ENCODE measurements at regions not wholly inside any gene's neighbourhood (a gene's known extent, or its start where the extent isn't known, plus 50 kb on each side); places are given as distances from the start of the nearest gene placed in this dataset.

DNA sequence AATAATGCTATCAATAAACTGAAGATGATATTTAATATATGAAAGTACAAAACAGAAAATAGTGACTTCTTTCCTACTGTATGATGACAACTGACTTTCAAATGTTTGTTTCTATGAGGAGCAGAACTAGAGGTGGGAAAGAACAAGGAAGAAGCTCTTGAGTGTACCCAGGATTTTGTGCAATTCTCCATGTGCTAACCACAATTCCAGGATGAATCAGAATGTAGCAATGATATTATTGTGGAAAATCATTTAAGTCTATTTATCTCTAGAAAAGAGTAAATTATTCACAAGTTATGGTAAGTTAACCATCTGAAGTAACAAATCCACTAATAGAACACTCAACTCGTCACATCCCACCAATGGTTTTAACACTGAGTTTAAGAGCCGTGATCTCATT lies 324.1 kb upstream of the EMCN start:
- peak; percentile 24 for DNase-seq (ENCODE audit: low read depth)

DNA sequence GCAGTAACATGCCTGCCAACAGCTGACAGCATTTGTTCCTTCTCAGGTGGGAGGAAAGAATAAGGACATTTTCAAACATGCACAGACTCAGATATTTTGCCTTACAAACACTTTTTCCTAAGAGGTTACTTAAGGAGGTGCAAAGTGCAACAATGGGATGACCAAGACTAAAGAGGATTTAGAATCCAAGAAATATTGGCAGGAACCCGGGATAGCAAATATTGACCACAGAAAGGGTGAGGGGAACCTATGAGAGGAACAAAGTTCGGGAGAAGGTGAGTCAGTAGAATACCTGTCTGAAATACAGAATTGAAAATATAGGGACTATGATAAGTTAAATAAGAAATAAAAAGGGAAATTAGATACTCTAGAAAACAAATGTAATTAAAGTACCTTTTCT lies 321.9 kb upstream of the EMCN start:
- no peak for DNase-seq (ENCODE audit: low read depth)

DNA sequence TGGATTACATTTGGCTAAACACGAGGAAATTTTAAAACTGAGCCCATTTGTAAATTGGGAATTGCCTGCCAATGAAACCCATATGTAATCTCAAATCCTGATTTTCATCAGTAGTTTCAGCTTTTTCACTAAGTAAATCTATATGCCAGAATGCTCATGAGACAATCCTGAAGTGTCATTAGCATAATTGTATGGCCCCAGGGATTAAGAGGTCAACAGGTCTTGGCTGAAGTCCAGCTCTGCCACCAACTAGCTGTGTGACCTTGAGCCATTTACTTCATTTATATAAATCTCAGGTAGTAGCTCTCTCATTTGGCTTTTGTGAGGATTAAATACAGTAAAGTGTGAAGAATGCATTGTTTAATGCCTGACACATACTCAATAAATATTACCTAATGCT lies 320.5 kb upstream of the EMCN start:
- no peak for DNase-seq (ENCODE audit: low read depth)

GRCh38 chr4:100836929-100837328 lies 319.1 kb upstream of the EMCN start:
- no peak for DNase-seq (ENCODE audit: low read depth)

GRCh38 chr4:100834616-100835015 lies 316.8 kb upstream of the EMCN start:
- DNase-seq (ENCODE audit: low read depth): peak; percentile 11

- DNase-seq (ENCODE audit: low read depth): no peak
These were observed 316.1 kb upstream of the EMCN start for GRCh38 chr4:100833906-100834305.

DNA sequence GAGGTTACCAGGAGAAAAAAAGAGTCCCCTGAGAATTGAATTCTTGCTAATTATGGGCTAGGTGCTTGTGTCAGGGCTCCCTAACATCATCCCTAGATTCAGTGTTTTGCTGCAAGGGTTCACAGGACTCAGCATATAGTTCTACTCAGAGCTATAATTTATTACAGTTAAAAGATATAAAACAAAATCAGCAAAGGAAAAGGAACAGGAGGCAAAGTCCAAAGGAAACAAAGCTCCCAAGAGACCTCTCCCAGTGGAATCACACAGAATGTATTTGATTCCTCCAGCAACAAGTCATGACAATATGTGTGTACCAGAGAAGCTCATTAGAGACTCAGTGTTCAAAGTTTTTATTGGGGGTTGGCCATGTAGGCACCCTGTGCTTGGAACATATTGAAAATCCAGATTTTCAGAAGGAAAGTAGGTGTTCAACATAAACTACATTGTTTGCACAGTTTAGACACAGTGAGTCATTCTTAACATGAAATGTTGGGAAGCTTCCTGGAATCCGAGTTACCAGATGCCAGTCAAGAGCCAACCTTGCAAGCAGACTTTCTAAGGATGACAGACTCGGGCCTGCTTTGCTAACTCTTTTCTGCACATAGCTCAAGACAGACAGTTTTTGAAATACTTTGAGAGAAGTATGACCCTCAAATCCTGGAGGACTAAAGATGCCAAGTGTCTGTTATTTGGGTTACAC lies 311.3 kb upstream of the EMCN start:
- peak; percentile 45 for DNase-seq (ENCODE audit: low read depth)

GRCh38 chr4:100828364-100828763 lies 310.5 kb upstream of the EMCN start:
- no peak for DNase-seq (ENCODE audit: low read depth)

- DNase-seq (ENCODE audit: low read depth): no peak
These were observed 309.9 kb upstream of the EMCN start for GRCh38 chr4:100827756-100828155.

DNA sequence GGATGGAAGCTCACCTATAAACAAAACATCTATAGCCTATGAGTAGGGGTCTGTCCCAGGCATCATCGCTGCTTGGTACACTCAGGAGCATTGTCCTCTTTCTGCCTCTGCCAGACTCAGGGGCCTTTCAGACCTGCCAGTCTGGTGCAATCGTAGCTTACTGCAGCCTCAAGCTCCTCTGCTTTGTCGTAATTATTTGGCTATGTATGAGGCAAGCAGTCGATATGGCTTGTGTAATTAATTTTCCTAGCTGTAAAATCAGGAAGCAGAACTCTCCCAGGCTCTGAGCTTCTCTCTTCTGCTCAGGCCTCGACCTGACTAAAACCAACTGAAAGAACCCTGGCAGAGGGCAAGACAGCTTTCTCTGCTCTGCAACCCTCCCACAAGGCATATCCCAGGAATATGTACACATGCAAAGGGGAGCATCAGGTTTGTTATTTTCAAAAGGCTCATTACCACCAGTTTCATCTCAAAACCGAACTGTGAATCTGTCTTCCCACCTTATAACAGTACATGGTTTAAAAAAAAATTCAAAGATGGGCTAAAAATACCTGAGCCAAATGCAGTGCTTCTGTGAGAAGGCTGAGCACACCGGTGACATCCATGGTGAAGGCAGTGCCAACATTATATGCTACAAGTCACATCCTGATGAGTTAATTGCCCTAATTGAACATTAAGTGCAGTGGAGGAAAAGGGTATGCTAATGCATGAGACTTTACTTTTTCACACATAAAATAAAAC lies 309.2 kb upstream of the EMCN start:
- no peak for DNase-seq (ENCODE audit: low read depth)

DNA sequence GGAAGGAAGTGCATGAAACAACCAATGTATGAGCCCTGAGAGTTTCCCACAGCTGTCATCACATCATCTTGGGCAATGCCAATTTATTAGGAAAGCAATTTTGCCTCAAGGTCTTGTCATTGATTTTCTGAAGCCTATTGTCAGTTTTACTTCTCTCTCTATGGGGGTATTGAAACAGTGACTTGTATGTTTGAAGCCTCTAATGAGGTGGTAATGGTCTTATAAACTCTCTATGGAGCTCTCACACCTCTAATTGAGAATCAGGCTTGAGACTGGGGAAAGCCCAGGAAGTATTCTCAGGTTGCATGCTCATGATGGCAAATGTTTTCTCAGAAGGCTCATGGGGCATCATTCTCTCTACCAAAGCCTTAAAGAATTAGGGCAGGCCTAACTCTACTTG lies 308.2 kb upstream of the EMCN start:
- no peak for DNase-seq (ENCODE audit: low read depth)

GRCh38 chr4:100823993-100824323 lies 306.1 kb upstream of the EMCN start:
- no peak for DNase-seq (ENCODE audit: low read depth)

DNA sequence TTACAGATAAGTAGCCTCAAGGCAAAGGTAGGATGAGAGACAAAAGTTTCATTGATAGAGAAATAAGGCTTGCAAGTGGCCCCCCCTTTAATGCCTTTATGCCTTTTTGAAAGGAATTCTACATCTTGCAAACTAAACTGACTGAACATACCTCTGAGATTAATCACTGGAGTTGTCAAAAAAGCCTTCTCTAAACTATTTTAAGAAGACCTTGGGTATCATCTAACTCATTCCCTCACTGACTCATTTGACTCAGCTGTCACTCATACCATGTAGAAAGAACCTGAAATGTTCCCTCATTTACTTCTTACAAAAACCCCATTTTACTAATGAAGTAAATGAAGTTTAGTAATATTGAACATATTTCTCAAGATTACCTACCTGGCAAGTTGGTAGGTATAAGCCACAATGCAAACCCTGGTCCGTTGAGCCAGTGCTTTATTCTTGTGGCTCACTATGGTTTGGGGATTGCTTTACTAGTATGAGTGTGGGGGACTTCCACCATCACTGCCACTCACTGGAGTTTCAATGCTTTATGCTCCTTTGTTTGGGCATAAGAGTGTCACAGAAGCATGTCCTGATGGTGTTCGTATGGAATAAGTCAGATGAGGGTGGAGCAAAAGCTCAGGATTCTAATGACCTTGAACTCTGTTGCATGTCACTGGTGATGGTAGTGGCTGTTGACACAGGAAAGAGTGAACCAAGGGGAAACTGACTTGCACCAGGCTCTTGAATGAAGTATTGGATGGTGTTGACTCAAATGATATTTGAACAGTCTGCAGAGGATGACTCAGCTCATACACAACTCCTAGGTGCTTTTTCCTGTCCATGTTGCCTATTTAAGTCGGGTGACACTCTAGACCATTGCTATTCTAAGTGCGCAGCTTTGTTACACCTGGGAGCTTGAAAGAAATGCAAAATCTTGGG lies 305.5 kb upstream of the EMCN start:
- DNase-seq (ENCODE audit: low read depth): peak; percentile 81

DNA sequence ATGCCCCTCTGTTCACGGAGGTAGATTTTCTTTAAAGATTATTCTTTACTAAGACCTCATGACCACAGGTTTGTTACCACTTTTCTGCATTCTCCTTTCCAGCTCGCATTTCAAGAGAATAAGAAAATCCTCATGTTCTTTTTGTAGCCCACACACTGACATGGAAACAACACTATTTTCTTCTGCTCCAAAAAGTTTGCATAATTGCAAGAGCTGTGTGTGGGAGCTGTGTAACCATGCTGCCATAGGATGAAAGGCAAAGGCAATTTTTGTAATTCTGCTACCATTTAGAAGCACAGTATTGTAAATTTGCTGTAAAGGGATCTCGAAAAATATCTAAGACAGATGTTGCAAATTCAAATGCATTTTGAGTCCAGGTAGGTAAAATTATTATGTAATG lies 302.4 kb upstream of the EMCN start:
- no peak for DNase-seq (ENCODE audit: low read depth)

GRCh38 chr4:100819505-100819904 lies 301.7 kb upstream of the EMCN start:
- no peak for DNase-seq (ENCODE audit: low read depth)

GRCh38 chr4:100816436-100817045 lies 298.7 kb upstream of the EMCN start:
- peak; percentile 45 for DNase-seq (ENCODE audit: low read depth)

DNA sequence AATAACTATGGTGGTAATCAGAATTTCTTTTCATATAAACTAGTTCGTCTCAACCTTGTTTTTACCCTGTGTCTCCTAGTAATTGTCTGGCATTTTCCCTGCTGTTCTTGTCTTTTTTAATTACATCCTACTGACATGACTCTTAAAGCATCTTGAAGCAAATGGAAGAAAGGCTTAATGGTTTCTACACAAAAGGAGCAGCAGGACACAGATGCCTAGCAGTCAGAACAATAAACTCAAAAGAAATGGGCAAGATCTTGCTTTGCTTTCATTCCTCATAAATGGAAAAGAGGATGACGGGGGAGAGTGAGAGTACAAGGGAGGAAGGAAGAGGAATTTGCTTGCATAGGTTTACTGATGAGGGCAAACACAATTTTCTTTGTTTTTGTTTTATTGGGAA lies 293.2 kb upstream of the EMCN start:
- no peak for DNase-seq (ENCODE audit: low read depth)

DNA sequence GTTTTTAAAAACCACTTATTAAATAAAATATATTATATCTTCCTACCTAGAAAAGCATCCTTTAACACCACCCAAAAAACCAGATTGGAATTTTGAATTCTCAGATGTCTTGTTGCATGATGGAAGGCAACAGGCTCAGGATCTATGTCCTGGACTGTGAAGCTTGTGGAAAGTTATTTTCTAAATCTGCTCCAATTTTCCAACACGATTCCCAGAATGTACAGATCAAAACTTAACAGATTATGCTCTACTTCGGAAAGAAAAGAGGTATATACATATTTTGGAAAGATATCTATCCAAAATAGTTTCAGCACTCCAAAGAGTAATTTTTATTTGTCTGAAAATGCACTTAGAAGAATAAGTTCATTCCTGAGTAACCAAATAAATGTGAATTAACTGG lies 291.7 kb upstream of the EMCN start:
- no peak for DNase-seq (ENCODE audit: low read depth)

GRCh38 chr4:100806988-100807387 lies 289.2 kb upstream of the EMCN start:
- no peak for DNase-seq (ENCODE audit: low read depth)

GRCh38 chr4:100805538-100805937 lies 287.7 kb upstream of the EMCN start:
- no peak for DNase-seq (ENCODE audit: low read depth)

DNA sequence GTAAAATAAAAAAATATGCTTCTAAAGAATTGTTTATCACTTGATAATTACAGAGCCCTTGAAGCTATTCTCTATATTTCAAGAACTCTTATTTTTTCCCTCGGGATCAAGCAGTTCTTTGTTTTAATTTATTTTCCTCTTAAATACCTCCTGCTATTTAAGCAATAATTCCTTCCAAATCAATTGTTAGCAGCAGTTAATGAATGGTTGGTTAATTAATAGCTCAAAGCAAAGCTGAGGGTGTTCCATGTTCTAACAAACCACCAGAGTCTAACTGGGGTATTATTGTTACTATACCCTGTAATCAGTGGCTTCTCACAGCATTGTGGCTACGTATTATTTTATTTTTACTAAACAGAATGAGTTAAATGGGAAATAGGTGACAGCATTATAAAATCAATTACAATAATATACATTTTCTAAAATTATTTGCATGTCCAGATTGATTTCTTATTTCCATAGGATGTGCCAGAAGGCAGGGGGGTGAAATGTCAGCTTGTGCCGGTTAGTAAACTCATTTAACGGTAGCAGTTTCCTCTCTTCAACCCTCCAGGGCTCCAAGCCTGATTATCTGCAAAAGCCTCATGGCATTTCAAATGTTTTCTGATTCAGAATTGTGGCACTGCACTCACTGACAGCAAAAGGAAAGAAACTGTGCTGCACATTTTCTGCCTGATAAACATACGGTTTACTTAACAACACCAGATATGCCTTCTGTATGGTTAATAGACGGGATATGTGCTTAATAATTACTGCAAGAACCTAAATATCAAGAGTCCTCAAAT lies 286.9 kb upstream of the EMCN start:
- DNase-seq (ENCODE audit: low read depth): no peak

- no peak for DNase-seq (ENCODE audit: low read depth)
These were observed 285.9 kb upstream of the EMCN start for GRCh38 chr4:100803751-100804150.

Data from EH (cell line).